ENCODE measurements at regions not wholly inside any gene's neighbourhood (a gene's known extent, or its start where the extent isn't known, plus 50 kb on each side); places are given as distances from the start of the nearest gene placed in this dataset.

DNA sequence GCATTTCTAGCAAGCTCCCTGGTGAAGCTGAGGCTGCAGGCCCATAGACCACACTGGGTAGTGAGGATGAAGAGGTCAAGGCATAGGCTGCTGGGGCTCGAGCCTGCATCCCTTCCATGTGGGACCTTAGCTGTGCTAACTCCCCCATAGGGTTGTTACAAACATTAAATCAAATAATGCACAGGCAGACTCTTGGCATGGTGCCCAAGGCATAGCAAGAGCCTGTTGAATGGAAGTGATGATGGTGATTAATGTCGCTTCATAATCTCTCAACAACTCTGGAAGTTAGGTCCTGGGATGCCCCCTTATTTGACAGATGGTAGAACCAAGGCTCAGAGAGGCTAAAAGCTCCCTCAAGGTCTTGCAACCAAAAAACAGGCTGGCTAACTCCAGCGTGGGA is 283.9 kb upstream of the EEF2KMT start:
- no peak for FAIRE-seq

DNA sequence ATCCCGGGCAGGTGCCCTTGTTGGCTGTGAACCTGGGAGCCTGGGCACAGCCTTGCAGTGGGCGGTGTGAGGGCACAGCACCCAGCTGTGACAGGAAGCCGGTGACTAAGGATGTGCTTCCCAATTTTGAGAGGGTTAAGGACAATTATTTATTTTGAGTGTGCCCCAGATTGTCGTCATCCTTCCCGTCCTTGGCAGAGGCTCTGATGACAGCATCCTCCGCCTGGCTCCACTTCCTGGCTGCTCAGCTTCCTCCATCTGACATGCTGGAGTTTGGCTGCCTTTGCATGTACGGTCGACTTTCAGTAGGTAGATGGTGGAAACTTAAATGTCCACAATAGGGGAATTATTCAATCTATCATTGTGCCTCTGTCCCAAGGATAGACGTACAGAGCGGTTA is 282.4 kb upstream of the EEF2KMT start:
- FAIRE-seq = no peak

GRCh38 chr16:5378531-5378930 is 280.9 kb upstream of the EEF2KMT start:
- no peak for FAIRE-seq

DNA sequence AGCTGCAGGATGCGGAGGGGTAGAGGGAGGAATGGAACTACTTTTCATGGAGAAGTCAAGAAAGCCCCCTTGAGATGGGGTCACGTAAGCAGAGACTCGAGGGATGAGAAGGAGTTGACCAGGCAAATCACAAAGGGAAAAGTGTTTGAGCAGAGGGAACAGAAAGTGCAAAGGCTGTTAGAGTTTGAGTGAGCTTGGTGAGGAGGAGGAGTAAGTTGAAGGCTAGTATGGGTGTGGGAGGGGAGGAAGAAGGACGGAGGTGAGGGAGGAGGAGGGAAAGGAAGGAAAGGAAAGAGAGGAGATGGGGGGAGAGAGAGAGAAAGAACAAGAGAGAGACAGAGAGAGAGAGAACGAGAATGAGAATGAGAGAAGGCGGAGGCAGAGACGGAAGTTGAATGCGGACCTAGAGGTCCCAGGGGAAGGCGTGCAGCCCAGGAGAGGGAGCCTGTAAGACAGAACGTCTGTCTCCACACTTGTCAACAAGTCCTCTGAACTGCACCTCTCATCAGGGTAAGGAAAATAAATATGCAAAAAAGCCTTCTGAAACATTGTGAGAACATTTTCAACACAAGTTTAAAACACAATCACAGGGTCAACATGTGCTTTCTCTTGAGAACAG is 279.8 kb upstream of the EEF2KMT start:
- no peak for FAIRE-seq

DNA sequence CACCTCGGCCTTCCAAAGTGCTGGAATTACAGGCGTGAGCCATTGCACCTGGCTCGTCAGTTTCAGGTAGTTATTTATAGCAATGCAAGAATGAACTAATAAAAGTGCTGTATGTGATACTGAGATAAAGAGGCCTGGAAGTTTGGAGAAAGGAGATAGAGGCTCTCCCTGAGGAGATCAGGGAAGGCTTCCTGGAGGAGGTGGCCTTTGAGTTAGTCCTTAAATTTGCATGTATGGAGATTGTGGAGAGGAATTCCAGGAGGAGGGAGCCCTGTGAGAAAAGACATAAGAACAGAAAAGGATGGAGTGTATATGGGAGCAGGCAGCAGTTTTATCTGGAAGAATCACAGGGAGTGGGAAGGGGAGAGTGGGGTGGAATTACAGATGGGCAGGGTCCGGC is 276.6 kb upstream of the EEF2KMT start:
- FAIRE-seq = no peak

DNA sequence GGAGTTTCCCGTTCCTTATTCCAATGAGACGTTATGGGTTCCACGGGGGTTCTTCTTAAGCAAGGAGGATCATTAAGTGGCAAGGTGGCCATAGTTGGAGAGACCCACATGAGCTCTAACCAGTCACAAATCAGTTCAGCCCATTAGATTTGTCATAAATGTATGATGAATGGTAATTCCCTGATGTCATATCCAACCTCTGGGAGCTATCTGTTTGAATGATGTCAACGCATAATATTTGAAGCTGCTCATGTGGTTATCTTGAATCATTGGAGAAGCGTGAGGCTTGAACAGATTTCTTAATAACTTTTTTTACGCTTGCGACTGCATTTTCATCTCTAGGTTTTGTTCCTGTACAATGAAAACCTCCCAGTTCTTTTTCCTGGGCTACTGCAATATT is 270.4 kb upstream of the EEF2KMT start:
- no peak for FAIRE-seq

GRCh38 chr16:5366126-5366525 is 268.5 kb upstream of the EEF2KMT start:
- no peak for FAIRE-seq

- FAIRE-seq = no peak
Observed at GRCh38 chr16:5364186-5364585, 266.6 kb upstream of the EEF2KMT start.

DNA sequence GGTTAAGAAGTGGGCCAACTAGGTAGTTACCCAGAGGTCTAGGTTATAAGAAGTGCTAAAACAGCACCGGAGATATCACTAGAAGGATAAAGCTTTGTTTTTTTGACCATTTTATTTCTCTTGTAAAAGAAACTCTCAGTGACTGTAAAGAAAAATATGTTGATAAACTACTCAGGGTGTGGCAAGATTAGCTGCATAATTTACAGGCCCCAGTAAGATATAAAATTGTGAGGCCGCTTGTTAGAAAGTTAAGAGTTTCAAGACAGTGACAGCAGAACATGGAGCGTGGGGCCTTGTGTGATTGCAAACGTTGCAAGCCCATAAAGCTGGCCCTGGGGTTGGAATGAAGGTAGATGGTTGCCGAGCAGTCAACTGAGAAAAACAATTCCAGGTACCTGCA is 263.7 kb upstream of the EEF2KMT start:
- FAIRE-seq = no peak

GRCh38 chr16:5354645-5355044 is 257.1 kb upstream of the EEF2KMT start:
- no peak for FAIRE-seq

GRCh38 chr16:5349670-5350517 is 252.3 kb upstream of the EEF2KMT start:
- FAIRE-seq = no peak

DNA sequence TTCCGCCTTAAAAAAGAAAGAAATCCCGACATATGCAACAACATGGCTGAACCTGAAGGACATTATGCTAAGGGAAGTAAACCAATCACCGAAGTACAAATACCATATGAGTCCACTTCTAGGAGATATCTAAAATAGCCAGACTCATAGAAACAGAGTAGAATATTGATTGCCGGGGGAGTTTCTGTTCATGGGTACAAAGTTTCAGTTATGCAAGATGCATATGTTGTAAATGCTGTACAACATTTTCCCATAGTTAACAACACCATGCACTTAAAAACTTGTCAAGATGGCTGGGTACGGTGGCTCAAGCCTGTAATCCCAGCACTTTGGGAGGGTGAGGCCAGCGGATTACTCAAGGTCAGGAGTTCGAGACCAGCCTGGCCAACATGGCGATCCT is 251.5 kb upstream of the EEF2KMT start:
- FAIRE-seq = no peak

- no peak for FAIRE-seq
Observed at GRCh38 chr16:5347561-5347960, 250.0 kb upstream of the EEF2KMT start.

DNA sequence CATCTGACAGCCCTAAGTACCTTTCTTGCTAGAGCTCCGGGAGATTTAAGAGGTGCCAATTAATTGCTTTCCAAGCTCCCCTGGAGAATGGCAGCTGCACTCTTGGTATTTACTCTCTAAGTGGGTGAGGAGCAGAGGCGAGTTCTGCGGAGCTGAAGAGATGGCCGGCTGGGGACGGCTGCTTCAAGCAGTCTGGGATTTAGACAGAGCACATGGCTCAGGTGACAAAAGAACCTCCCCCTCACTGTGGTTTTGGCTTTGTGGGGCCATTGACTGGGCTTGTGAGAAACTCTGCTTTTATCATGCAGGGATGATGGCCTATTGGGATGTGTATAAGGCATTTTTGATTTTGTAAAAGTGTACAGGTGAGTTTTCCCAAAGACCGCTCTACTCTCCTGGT is 239.3 kb upstream of the EEF2KMT start:
- FAIRE-seq = no peak

DNA sequence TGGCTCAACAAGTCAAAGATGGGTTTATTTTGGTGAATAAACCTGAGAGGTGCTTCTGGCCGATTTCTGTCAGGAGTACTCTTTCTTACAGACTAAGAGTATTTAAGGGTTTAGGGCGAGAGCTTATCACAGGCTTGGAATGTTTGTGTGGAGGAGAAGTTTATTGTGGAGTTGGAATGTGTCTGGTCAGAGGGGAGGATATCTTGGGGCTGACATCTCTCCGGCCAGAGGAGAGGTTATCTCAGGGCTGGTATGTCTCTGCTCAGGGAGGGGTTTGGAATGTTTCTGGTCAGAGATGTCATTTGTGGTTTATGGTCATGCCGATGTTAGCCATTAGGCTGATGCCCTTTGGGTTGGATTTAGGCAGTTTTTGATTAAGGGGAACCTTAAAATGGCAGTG is 236.4 kb upstream of the EEF2KMT start:
- no peak for FAIRE-seq

DNA sequence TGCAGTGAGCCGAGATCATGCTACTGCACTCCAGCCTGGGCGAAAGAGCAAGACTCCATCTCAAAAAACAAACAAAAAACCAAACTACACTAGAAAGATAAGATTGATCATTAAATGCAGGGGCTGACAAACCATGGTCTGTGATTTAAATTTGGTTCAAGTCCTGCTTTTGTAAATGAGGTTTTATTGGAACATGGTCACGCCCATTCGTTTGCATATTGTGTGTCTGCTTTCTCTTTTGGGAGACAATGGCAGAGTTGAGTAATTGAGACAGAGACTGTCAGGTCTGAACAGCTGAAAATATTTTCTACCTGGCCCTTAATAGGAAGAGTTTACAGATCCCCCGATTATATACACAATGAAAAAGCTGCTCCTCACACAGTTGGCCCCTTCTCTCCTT is 235.5 kb upstream of the EEF2KMT start:
- FAIRE-seq = no peak

GRCh38 chr16:5330058-5330457 is 232.5 kb upstream of the EEF2KMT start:
- FAIRE-seq = no peak

DNA sequence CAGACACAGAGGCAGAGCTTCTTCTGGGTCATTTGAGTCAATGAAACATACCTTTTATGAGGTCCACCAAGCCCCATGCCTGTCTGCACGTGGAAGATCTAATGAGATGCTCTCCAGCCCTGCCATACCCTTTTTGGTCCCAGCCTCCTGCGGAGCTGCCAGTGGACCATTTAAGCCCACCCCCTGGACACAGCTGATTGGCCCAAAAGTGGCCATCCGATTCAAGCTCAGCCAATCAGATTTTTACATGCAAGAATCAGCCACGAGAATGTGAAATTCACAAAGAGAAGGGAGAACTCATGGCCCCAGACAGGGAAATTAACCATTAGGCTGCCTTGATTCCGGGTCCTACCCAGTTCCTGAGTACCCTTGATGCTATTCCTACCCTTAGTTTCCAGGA is 231.0 kb upstream of the EEF2KMT start:
- no peak for FAIRE-seq

DNA sequence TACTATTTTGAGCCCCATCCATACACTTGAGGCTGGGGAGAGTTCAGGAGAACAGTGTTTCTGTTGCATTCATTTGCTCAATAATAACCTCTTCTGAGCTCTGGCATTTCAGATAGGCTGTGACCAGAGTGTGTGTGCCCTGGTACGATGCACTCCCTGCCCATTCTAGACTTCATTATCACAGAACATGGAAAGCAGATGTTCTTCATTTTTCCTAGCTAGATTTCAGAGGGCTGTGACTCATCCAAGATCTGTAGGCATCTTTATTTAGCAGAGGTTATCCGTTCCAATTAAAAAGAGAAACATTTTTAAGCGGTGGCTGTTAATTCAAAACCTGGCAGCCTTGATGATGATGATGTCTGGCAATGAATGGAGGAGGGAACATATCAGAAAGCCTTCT is 228.8 kb upstream of the EEF2KMT start:
- FAIRE-seq = no peak

DNA sequence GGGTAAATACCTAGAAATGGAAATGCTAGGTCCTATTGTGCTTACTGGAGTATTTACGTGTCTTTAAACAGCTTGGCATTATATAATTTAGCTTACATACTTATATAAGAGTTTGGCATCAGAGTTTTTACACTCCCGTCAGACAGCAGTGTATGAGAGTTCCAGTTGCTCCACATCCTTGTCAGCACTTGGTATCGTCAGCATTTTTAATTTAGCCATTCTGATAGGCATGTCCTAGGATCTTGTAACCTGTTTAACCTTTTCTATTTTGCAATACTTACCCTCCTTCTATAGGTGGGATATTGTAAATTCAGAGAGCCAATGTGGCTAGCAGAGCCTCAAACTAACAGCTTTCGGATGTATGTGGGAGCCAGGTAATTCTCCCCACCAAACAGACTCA is 228.3 kb upstream of the EEF2KMT start:
- FAIRE-seq = no peak

GRCh38 chr16:5323284-5324141 is 225.9 kb upstream of the EEF2KMT start:
- FAIRE-seq = no peak

DNA sequence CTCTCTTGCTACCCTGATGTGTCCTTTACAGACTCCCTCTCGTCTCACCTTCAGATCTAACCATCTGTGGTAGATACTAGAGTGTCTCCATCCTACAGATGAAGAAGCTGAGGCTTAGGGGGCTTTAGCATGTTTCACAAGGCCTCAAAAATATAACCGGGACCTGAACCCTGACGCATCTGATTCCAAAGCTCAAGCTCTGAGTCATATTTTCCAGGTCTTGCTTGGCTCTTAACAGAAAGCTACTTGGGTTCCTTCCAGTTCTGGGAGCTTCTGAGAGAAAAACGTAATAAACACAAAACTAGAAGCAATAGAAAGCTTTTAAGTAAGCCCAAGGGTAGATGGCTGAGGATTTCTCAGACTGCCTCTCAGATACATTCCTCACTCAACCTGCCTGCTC is 224.3 kb upstream of the EEF2KMT start:
- FAIRE-seq = no peak

DNA sequence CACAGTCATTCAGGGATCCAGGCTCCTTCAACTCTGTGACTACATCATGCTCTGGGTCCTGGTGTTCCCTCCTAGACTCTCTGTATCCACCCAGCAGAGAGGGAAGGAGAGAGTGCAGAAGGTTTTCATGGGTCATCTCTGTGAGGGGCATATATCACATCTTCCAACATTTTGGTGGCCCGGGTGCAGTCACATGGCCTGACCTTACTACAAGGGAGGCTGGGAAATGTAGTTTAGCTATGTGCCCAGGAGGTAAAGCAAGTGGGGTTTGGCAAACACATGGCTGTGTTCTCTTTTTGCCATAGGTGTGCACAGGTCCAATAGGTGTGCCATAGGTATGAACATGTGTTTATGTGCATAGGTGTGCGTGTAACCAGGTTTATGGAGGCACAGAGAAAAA is 222.2 kb upstream of the EEF2KMT start:
- no peak for FAIRE-seq

DNA sequence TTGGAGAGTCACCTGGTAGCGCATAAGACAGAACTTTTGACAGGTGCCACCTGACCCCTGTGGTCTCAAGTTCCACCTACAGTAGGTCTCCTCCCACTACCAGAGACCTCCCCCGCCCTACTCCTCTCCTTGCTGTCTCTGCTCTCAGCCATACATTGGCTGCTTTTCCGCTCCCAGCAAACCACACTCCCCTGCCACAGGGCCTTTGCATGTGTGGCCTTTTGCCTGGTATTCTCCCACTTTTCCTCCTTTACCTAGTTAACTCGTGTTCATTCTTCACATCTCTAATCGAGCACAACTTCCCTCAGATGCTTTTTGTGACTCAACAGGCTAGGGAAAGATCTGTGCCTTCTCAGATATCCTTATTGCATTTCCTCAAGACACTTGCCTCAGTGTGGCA is 218.3 kb upstream of the EEF2KMT start:
- no peak for FAIRE-seq
